Breast epithelium (tissue), 3 donors: ENCODE measurements at regions not wholly inside any gene's neighbourhood (a gene's known extent, or its start where the extent isn't known, plus 50 kb on each side); places are given as distances from the start of the nearest gene placed in this dataset.

Source experiments
- CTCF ChIP-seq, 3 donors: fragments of 450-650 bp; IDR thresholded peaks; one replicate each; pipeline ENCODE4 v1.5.1; 2016 to 2017; ENCODE audit warnings: antibody characterized with exemption in 3 of 3, mild to moderate bottlenecking in 3 of 3, moderate library complexity in 3 of 3
- POLR2A ChIP-seq: fragments of 450-650 bp; IDR thresholded peaks from one replicate; pipeline ENCODE4 v1.6.1; 2016; ENCODE audit warnings: antibody characterized with exemption, mild to moderate bottlenecking, moderate library complexity

- TF ChIP-seq CTCF (IDR thresholded peaks at IDR 0.05) = no peak
- TF ChIP-seq POLR2A = no peak
Measured at GRCh38 chr13:64480672-64481071, 2749.5 kb downstream of the PCDH9 start.
